H1 (cell line): ENCODE measurements at regions not wholly inside any gene's neighbourhood (a gene's known extent, or its start where the extent isn't known, plus 50 kb on each side); places are given as distances from the start of the nearest gene placed in this dataset.

ENCODE experiments used
- CTCF ChIA-PET: fragments of 300-600 bp; sonication (Branson Sonifier 250); formaldehyde crosslinking; loops from one replicate; lab custom pipeline; 2021; ENCODE audit not compliant: partially characterized antibody; lab: Charles Lee
- POLR2A ChIA-PET: fragments of 300-600 bp; sonication (Branson Sonifier 250); formaldehyde crosslinking; loops from one replicate; lab custom pipeline; 2021; ENCODE audit warnings: inconsistent platforms; ENCODE audit not compliant: partially characterized antibody; lab: Charles Lee
- DNase-seq, 2 experiments: peaks; one replicate each; pipeline versions ENCODE4 v3.0.0 to v3.0.0-alpha.2; 2010 to 2022; ENCODE audit warnings: low spot score in 2 of 2, low read depth in 1 of 2, mixed read lengths in 1 of 2
- FAIRE-seq: peaks from 2 replicates; lab custom pipeline; 2011; peaks lifted over from hg19 to GRCh38; lab: Jason Lieb, UNC
- H2AFZ ChIP-seq: 2 replicates; pipeline ENCODE4 v1.8.1; 2012; ENCODE audit warnings: low read length, inconsistent platforms
- H2AK5ac ChIP-seq: 2 replicates; pipeline ENCODE4 v1.6.1; 2013; ENCODE audit warnings: low read depth, low read length
- H2BK120ac ChIP-seq: replicated peaks from 2 replicates; pipeline ENCODE3; 2013; ENCODE audit warnings: low read depth, low read length, inconsistent platforms
- H2BK12ac ChIP-seq: 2 replicates; pipeline ENCODE4 v1.6.1; 2013; ENCODE audit warnings: low read depth, low read length
- H2BK15ac ChIP-seq: 2 replicates; pipeline ENCODE4 v1.6.1; 2013; ENCODE audit warnings: low read length
- H2BK20ac ChIP-seq: 2 replicates; pipeline ENCODE4 v1.6.1; 2013; ENCODE audit warnings: low read length
- H2BK5ac ChIP-seq: 2 replicates; pipeline ENCODE4 v1.6.1; 2013; ENCODE audit warnings: low read depth, low read length
- H3K14ac ChIP-seq: 2 replicates; pipeline ENCODE4 v1.6.1; 2013; ENCODE audit warnings: inconsistent platforms; ENCODE audit not compliant: insufficient read length
- H3K18ac ChIP-seq: 2 replicates; pipeline ENCODE4 v1.6.1; 2013; ENCODE audit warnings: low read length; ENCODE audit errors: extremely low read depth
- H3K23ac ChIP-seq: 2 replicates; pipeline ENCODE4 v1.6.1; 2013; ENCODE audit warnings: inconsistent platforms; ENCODE audit not compliant: insufficient read length
- H3K23me2 ChIP-seq: 2 replicates; pipeline ENCODE4 v1.6.1; 2013; ENCODE audit warnings: low read depth, low read length
- H3K27ac ChIP-seq: 2 replicates; pipeline ENCODE4 v1.6.1; 2011; ENCODE audit warnings: low read depth, low read length, inconsistent platforms
- H3K27me3 ChIP-seq, 4 experiments: replicated peaks in 1 of 4; 1 replicate in 1 of 4; 2 replicates in 3 of 4; pipeline versions ENCODE4 v1.6.1 to v1.8.1; 2011 to 2013; ENCODE audit warnings: low read length in 3 of 4, mild to moderate bottlenecking in 3 of 4, inconsistent platforms in 2 of 4, mixed read lengths in 2 of 4, moderate library complexity in 1 of 4; ENCODE audit not compliant: control insufficient read depth in 3 of 4, insufficient read depth in 3 of 4; ENCODE audit errors: extremely low read depth in 1 of 4
- H3K36me3 ChIP-seq, 4 experiments: 2 replicates each; pipeline versions ENCODE4 v1.6.1 to v1.8.1; 2011 to 2013; ENCODE audit warnings: mild to moderate bottlenecking in 4 of 4, low read length in 3 of 4, moderate library complexity in 2 of 4, control low read depth in 1 of 4, inconsistent platforms in 1 of 4; ENCODE audit not compliant: insufficient read depth in 4 of 4, control insufficient read depth in 2 of 4
- H3K4ac ChIP-seq: replicated peaks from 2 replicates; pipeline ENCODE3; 2013; ENCODE audit warnings: low read length, low read depth, mixed read lengths, inconsistent platforms; ENCODE audit not compliant: insufficient read length
- H3K4me1 ChIP-seq, 4 experiments: replicated peaks in 1 of 4; 1 replicate in 1 of 4; 2 replicates in 3 of 4; pipeline versions ENCODE4 v1.6.1 to v1.8.1; 2011 to 2013; ENCODE audit warnings: low read length in 3 of 4, inconsistent platforms in 2 of 4, mixed read lengths in 1 of 4; ENCODE audit not compliant: insufficient read depth in 4 of 4, control insufficient read depth in 3 of 4
- H3K4me2 ChIP-seq, 2 experiments: 2 replicates each; pipeline versions ENCODE4 v1.6.1 to v1.8.1; 2011 to 2013; ENCODE audit warnings: low read depth in 2 of 2, low read length in 2 of 2, control low read depth in 1 of 2, inconsistent platforms in 1 of 2, mild to moderate bottlenecking in 1 of 2; ENCODE audit not compliant: insufficient read depth in 1 of 2
- H3K4me3 ChIP-seq, 4 experiments: fragments of 200-600, 300-600 bp in 1 of 4; sonication (generic), shearing (Covaris generic), sonication (Bioruptor Twin) in 1 of 4; 2 replicates each; pipeline versions ENCODE4 v1.5.1 to v1.8.1; 2011 to 2016; ENCODE audit warnings: low read length in 4 of 4, low read depth in 3 of 4, control low read depth in 2 of 4, inconsistent platforms in 2 of 4, mild to moderate bottlenecking in 2 of 4, mixed read lengths in 1 of 4, moderate library complexity in 1 of 4; ENCODE audit not compliant: insufficient read depth in 2 of 4; ENCODE audit errors: extremely low read depth in 1 of 4
- H3K56ac ChIP-seq: replicated peaks from 2 replicates; pipeline ENCODE3; 2013; ENCODE audit warnings: low read depth, mild to moderate bottlenecking, mixed read lengths, low read length, inconsistent platforms; ENCODE audit not compliant: insufficient read length
- H3K79me1 ChIP-seq: 2 replicates; pipeline ENCODE4 v1.6.1; 2013; ENCODE audit warnings: low read depth, low read length, control low read depth
- H3K79me2 ChIP-seq, 2 experiments: 2 replicates each; pipeline versions ENCODE4 v1.6.1 to v1.8.1; 2012 to 2013; ENCODE audit warnings: low read length in 2 of 2, mild to moderate bottlenecking in 2 of 2, inconsistent platforms in 1 of 2; ENCODE audit not compliant: insufficient read depth in 2 of 2, control insufficient read depth in 1 of 2
- H3K9ac ChIP-seq, 4 experiments: replicated peaks in 1 of 4; 1 replicate in 1 of 4; 2 replicates in 3 of 4; pipeline versions ENCODE4 v1.6.1 to v1.8.1; 2011 to 2013; ENCODE audit warnings: low read depth in 3 of 4, low read length in 3 of 4, control low read depth in 2 of 4, mild to moderate bottlenecking in 2 of 4, moderate library complexity in 2 of 4, inconsistent platforms in 1 of 4; ENCODE audit errors: extremely low read depth in 1 of 4
- H3K9me3 ChIP-seq, 2 experiments: 2 replicates each; pipeline versions ENCODE4 v1.6.1 to v1.8.1; 2012 to 2013; ENCODE audit warnings: mild to moderate bottlenecking in 2 of 2, moderate library complexity in 2 of 2, control low read depth in 1 of 2, inconsistent platforms in 1 of 2, low read depth in 1 of 2, low read length in 1 of 2, mixed read lengths in 1 of 2; ENCODE audit not compliant: insufficient read depth in 2 of 2
- H4K20me1 ChIP-seq, 2 experiments: replicated peaks in 1 of 2; 2 replicates each; pipeline versions ENCODE3 to v1.8.1; 2011 to 2013; ENCODE audit warnings: inconsistent platforms in 2 of 2, low read length in 2 of 2, mild to moderate bottlenecking in 1 of 2; ENCODE audit not compliant: insufficient read depth in 2 of 2, control insufficient read depth in 1 of 2
- H4K5ac ChIP-seq: 2 replicates; pipeline ENCODE4 v1.6.1; 2013; ENCODE audit warnings: low read length, low read depth, mixed read lengths, inconsistent platforms; ENCODE audit not compliant: insufficient read length
- H4K8ac ChIP-seq: 2 replicates; pipeline ENCODE4 v1.8.0; 2013; ENCODE audit warnings: mild to moderate bottlenecking, moderate library complexity, low read length, inconsistent platforms; ENCODE audit not compliant: insufficient read depth; ENCODE audit errors: extremely low read depth
- H4K91ac ChIP-seq: replicated peaks from 2 replicates; pipeline ENCODE3; 2013; ENCODE audit warnings: low read length, mixed read lengths, inconsistent platforms; ENCODE audit not compliant: insufficient read length
- MAX ChIP-seq: IDR thresholded peaks from 2 replicates; pipeline ENCODE4 v1.6.1; 2012; ENCODE audit warnings: inconsistent platforms
- WGBS, 2 experiments: shearing (Covaris generic) in 1 of 2; methylation state at CpG; one replicate each; pipeline versions ENCODE4 v1.1.6 to v1.1.7; 2013 to 2015; ENCODE audit warnings: low lambda C conversion rate in 2 of 2, mixed read lengths in 2 of 2, inconsistent platforms in 1 of 2, low coverage in 1 of 2, missing lambda C conversion rate in 1 of 2; ENCODE audit not compliant: insufficient replicate concordance in 2 of 2, insufficient coverage in 1 of 2, insufficient read length in 1 of 2; ENCODE audit errors: extremely low coverage in 1 of 2, missing lambda C conversion rate in 1 of 2; 5-methylcytosine and 5-hydroxymethylcytosine counted together

- no peaks in the 10 kb centered on the region for H3K27me3 ChIP-seq
- H3K23me2 ChIP-seq, result no peaks in the 10 kb centered on the region
- no peaks in the 10 kb centered on the region for H3K36me3 ChIP-seq
- H3K18ac ChIP-seq, result no peak overlapping the region
- no peak overlapping the region for H2BK5ac ChIP-seq
- no peak overlapping the region for H2AK5ac ChIP-seq
- no peak overlapping the region for H3K4me3 ChIP-seq
- no peak for FAIRE-seq
- H2BK12ac ChIP-seq, result no peak overlapping the region
- no peaks in the 10 kb centered on the region for H3K79me1 ChIP-seq
- H4K8ac ChIP-seq, result no peak overlapping the region
- no peak overlapping the region for H2AFZ ChIP-seq
- no peak overlapping the region for H3K27ac ChIP-seq
- H3K4me1 ChIP-seq, result peaks cover 0 to 2% (median 0%) of the 10 kb centered on the region in 4 experiments; a peak in 1 of 7 replicates
- ChIA-PET POLR2A (no interaction called here), CTCF (interaction anchor here (0.6 kb wide), 1 partner anchor 1660 kb away, joined by 3 read pairs; no protein-coding TSS in a partner anchor)
- H2BK20ac ChIP-seq, result no peak overlapping the region
- no peak overlapping the region for H3K56ac ChIP-seq
- no peaks in the 10 kb centered on the region; a peak in 1 of 4 replicates for H3K9me3 ChIP-seq
- no peaks in the 10 kb centered on the region for H3K79me2 ChIP-seq
- no peak overlapping the region for H4K91ac ChIP-seq
- WGBS, 2 experiments, result 96% methylated on average over 4 of the region's 4 CpGs; no CpG with 5 or more reads in 1 of the 2 experiments
- no peak overlapping the region for H2BK120ac ChIP-seq
- no peak overlapping the region for H3K23ac ChIP-seq
- H3K4me2 ChIP-seq, result no peak overlapping the region
- H3K14ac ChIP-seq, result no peak overlapping the region
- H4K20me1 ChIP-seq, result no peaks in the 10 kb centered on the region
- H2BK15ac ChIP-seq, result no peak overlapping the region
- H4K5ac ChIP-seq, result no peak overlapping the region
- no peak for TF ChIP-seq MAX
- no peak for DNase-seq
- H3K9ac ChIP-seq, result no peak overlapping the region
- no peak overlapping the region for H3K4ac ChIP-seq
Observed at GRCh38 chr2:150006591-150006990, 419.0 kb upstream of the MMADHC start.
